Natural killer cell (primary cell): ENCODE measurements at regions not wholly inside any gene's neighbourhood (a gene's known extent, or its start where the extent isn't known, plus 50 kb on each side); places are given as distances from the start of the nearest gene placed in this dataset.

Experiments used
- ATAC-seq, 3 donors: fragments of 150-1000 bp in 2 of 3; fragments of 200-7000 bp in 1 of 3; cut with Tn5 transposase; 1 replicate in 1 of 3; 2 replicates in 2 of 3; pipeline ENCODE4 v1.10.0; 2021; ENCODE audit warnings: mild to moderate bottlenecking in 2 of 3, moderate library complexity in 2 of 3
- DNase-seq, 2 donors: peaks; one replicate each; pipeline versions ENCODE4 v3.0.0 to v3.0.0-alpha.2; 2013 to 2021; ENCODE audit warnings: mixed read lengths in 1 of 2
- H3K27ac ChIP-seq: one replicate; pipeline ENCODE4 v1.5.1; 2013; ENCODE audit warnings: mild to moderate bottlenecking, low read length
- H3K27me3 ChIP-seq: one replicate; pipeline ENCODE4 v1.6.1; 2013; ENCODE audit warnings: low read length; ENCODE audit not compliant: control insufficient read depth, insufficient read depth
- H3K36me3 ChIP-seq: one replicate; pipeline ENCODE4 v1.6.1; 2013; ENCODE audit warnings: low read length; ENCODE audit not compliant: control insufficient read depth, insufficient read depth
- H3K4me1 ChIP-seq: one replicate; pipeline ENCODE4 v1.6.1; 2013; ENCODE audit warnings: low read length; ENCODE audit not compliant: control insufficient read depth, insufficient read depth
- H3K4me3 ChIP-seq: one replicate; pipeline ENCODE4 v1.5.1; 2013; ENCODE audit warnings: low read length
- H3K9me3 ChIP-seq: one replicate; pipeline ENCODE4 v1.6.1; 2013; ENCODE audit warnings: low read length; ENCODE audit not compliant: control insufficient read depth, insufficient read depth
- H3K27ac Mint-ChIP-seq, 2 donors: one replicate each; pipeline ENCODE4 v1.8.0; 2022; ENCODE audit warnings: mild to moderate bottlenecking in 2 of 2, mixed read lengths in 2 of 2, moderate library complexity in 1 of 2
- H3K27me3 Mint-ChIP-seq, 2 donors: one replicate each; pipeline ENCODE4 v1.8.0; 2022; ENCODE audit warnings: low read depth in 2 of 2, mixed read lengths in 2 of 2
- H3K36me3 Mint-ChIP-seq: one replicate; pipeline ENCODE4 v1.8.0; 2022; ENCODE audit warnings: mixed read lengths
- H3K4me1 Mint-ChIP-seq, 2 donors: one replicate each; pipeline ENCODE4 v1.8.0; 2022; ENCODE audit warnings: mixed read lengths in 2 of 2
- H3K4me3 Mint-ChIP-seq: one replicate; pipeline ENCODE4 v1.8.0; 2022; ENCODE audit warnings: mild to moderate bottlenecking, moderate library complexity, mixed read lengths
- H3K9me3 Mint-ChIP-seq, 2 donors: one replicate each; pipeline ENCODE4 v1.8.0; 2022; ENCODE audit warnings: mixed read lengths in 2 of 2
- WGBS: methylation state at CpG from one replicate; pipeline ENCODE4 v1.1.7; 2013; ENCODE audit warnings: missing lambda C conversion rate; ENCODE audit not compliant: insufficient coverage; 5-methylcytosine and 5-hydroxymethylcytosine counted together
- intact Hi-C: fragments of 100-400 bp; cut with micrococcal nuclease; formaldehyde crosslinking; loops from one replicate; pipeline ENCODE4 v1.14.2; 2022
- TF ChIP-seq, protein P1 (sequence below): fragments of 200-600 bp; IDR thresholded peaks from one replicate; pipeline ENCODE4 v1.8.0; 2022; ENCODE audit warnings: antibody characterized with exemption

DNA sequence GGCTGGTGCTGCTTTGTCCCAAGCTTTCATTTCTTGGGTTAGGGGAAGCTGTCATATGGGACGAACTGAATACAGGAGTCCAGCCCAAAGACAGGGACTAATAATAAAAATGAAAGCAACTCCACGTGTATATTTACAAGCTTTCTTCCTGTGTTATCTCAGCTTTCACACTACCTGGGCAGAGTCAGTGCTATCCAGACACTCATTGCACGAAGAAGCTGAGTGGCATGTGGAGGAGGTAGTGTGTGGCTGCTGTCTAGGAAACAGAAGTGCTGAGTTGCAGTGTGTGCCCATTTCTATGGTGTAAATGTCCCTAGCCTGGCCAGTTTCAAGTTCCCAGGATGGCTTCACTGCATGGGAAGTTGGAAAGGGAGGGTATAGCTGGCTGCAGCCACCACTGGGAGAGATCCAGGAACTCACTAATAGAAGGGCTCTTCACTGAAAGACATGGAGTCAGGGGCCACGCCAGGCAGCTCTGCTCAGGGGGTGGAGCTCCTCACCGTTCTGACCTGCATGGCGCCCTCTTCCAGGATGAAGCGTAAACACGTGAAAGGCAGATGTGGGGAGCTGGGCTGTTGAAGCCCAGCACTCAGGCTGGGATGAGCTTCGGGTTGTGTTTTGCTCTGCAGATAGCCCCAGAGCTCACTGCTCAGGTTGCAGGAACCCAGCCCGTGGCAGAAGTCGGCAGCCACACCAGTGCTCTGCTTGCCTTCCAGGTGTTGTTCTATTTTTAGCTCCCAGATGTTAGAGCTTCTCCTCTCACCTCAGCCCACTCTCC is 116.9 kb downstream of the IRX2 start:
- Histone ChIP-seq H3K27me3 (no peaks in the 10 kb centered on the region), H3K36me3 (no peaks in the 10 kb centered on the region), H3K27ac (no peak overlapping the region), H3K9me3 (no peaks in the 10 kb centered on the region), H3K4me1 (no peaks in the 10 kb centered on the region), H3K4me3 (no peak overlapping the region)
- intact Hi-C loops = no loop called here
- ATAC-seq (no peak), DNase-seq (no peak)
- H3K36me3 Mint-ChIP-seq = no peaks in the 10 kb centered on the region
- TF ChIP-seq, protein P1, sequence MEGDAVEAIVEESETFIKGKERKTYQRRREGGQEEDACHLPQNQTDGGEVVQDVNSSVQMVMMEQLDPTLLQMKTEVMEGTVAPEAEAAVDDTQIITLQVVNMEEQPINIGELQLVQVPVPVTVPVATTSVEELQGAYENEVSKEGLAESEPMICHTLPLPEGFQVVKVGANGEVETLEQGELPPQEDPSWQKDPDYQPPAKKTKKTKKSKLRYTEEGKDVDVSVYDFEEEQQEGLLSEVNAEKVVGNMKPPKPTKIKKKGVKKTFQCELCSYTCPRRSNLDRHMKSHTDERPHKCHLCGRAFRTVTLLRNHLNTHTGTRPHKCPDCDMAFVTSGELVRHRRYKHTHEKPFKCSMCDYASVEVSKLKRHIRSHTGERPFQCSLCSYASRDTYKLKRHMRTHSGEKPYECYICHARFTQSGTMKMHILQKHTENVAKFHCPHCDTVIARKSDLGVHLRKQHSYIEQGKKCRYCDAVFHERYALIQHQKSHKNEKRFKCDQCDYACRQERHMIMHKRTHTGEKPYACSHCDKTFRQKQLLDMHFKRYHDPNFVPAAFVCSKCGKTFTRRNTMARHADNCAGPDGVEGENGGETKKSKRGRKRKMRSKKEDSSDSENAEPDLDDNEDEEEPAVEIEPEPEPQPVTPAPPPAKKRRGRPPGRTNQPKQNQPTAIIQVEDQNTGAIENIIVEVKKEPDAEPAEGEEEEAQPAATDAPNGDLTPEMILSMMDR = no peak
- no peaks in the 10 kb centered on the region for H3K27me3 Mint-ChIP-seq
- H3K4me3 Mint-ChIP-seq = no peak overlapping the region
- H3K27ac Mint-ChIP-seq = no peak overlapping the region
- 70% methylated on average over 11 of the region's 11 CpGs for WGBS
- no peaks in the 10 kb centered on the region for H3K9me3 Mint-ChIP-seq
- no peaks in the 10 kb centered on the region for H3K4me1 Mint-ChIP-seq

- no peak overlapping the region for H3K27ac Mint-ChIP-seq
These were observed 117.5 kb downstream of the IRX2 start for GRCh38 chr5:2633992-2634391.

GRCh38 chr5:2631758-2632157 is 119.7 kb downstream of the IRX2 start:
- H3K27me3 ChIP-seq = no peaks in the 10 kb centered on the region
- Mint-ChIP-seq H3K27ac (no peak overlapping the region), H3K27me3 (no peaks in the 10 kb centered on the region), H3K9me3 (no peaks in the 10 kb centered on the region), H3K36me3 (no peaks in the 10 kb centered on the region), H3K4me1 (no peaks in the 10 kb centered on the region), H3K4me3 (no peak overlapping the region)
- 94% methylated on average over 11 of the region's 11 CpGs for WGBS
- H3K27ac ChIP-seq = no peak overlapping the region
- H3K36me3 ChIP-seq = no peaks in the 10 kb centered on the region
- H3K4me3 ChIP-seq = no peak overlapping the region
- ATAC-seq (no peak), DNase-seq (no peak)
- H3K9me3 ChIP-seq = no peaks in the 10 kb centered on the region
- H3K4me1 ChIP-seq = no peaks in the 10 kb centered on the region
- TF ChIP-seq, protein P1 = no peak
- intact Hi-C loops = no loop called here

More at GRCh38 chr5:2633992-2634391, 117.5 kb downstream of the IRX2 start:
- no peak overlapping the region for H3K4me3 ChIP-seq
- H3K27ac ChIP-seq = no peak overlapping the region
- no peaks in the 10 kb centered on the region for H3K36me3 ChIP-seq
- intact Hi-C loops = no loop called here
- H3K9me3 ChIP-seq = no peaks in the 10 kb centered on the region
- no peaks in the 10 kb centered on the region for H3K4me1 ChIP-seq
- H3K27me3 Mint-ChIP-seq = no peaks in the 10 kb centered on the region
- H3K4me3 Mint-ChIP-seq = no peak overlapping the region
- no peaks in the 10 kb centered on the region for H3K27me3 ChIP-seq
- no peak for ATAC-seq
- H3K9me3 Mint-ChIP-seq = no peaks in the 10 kb centered on the region
- TF ChIP-seq, protein P1 = no peak
- WGBS = 92% methylated on average over 15 of the region's 15 CpGs
- H3K4me1 Mint-ChIP-seq = no peaks in the 10 kb centered on the region
- no peaks in the 10 kb centered on the region for H3K36me3 Mint-ChIP-seq
- DNase-seq = no peak

DNA sequence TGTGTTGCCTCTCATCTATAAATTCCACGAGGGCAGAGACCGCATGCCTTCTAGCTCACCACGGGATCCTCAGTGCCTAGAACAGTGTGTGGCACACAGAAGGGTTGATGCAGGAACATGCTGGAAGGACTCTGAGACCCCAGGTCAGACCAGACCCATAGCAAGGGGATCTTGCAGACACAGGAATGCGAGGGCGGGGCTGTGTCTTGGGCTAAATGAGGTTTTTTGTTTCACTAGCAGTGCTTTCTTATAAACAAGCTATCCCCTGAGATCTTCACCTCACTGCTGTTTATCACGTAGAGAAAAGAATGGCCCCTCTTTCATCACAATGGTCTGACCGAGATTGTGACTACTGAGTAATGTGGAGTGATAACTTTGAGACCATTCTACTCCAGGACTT is 122.4 kb downstream of the IRX2 start:
- no peak overlapping the region for H3K27ac ChIP-seq
- Mint-ChIP-seq H3K27me3 (no peaks in the 10 kb centered on the region), H3K27ac (no peak overlapping the region), H3K4me3 (no peak overlapping the region), H3K4me1 (no peaks in the 10 kb centered on the region), H3K36me3 (no peaks in the 10 kb centered on the region), H3K9me3 (no peaks in the 10 kb centered on the region)
- no peaks in the 10 kb centered on the region for H3K9me3 ChIP-seq
- no peaks in the 10 kb centered on the region for H3K4me1 ChIP-seq
- H3K4me3 ChIP-seq = no peak overlapping the region
- intact Hi-C loops = no loop called here
- DNase-seq (no peak), ATAC-seq (no peak)
- 65% methylated on average over 5 of the region's 7 CpGs for WGBS
- H3K27me3 ChIP-seq = no peaks in the 10 kb centered on the region
- no peaks in the 10 kb centered on the region for H3K36me3 ChIP-seq
- TF ChIP-seq, protein P1 = no peak
